Trophoblast cell (in vitro differentiated cells and primary cell): ENCODE measurements at regions not wholly inside any gene's neighbourhood (a gene's known extent, or its start where the extent isn't known, plus 50 kb on each side); places are given as distances from the start of the nearest gene placed in this dataset.

Experiments used
- DNase-seq, 2 donors: peaks; one replicate each; pipeline ENCODE4 v3.0.0-alpha.2; 2016
- H2AFZ ChIP-seq: 2 replicates; pipeline ENCODE4 v1.6.1; 2013; ENCODE audit warnings: low read length, moderate library complexity, mild to moderate bottlenecking; ENCODE audit not compliant: insufficient read depth, poor library complexity
- H2AK5ac ChIP-seq: 2 replicates; pipeline ENCODE4 v1.6.1; 2013; ENCODE audit warnings: mild to moderate bottlenecking, low read length
- H2BK120ac ChIP-seq: 2 replicates; pipeline ENCODE4 v1.6.1; 2013; ENCODE audit warnings: low read length, mild to moderate bottlenecking, moderate library complexity; ENCODE audit not compliant: insufficient read depth, poor library complexity
- H2BK12ac ChIP-seq: 2 replicates; pipeline ENCODE4 v1.6.1; 2013; ENCODE audit warnings: mild to moderate bottlenecking, low read length, moderate library complexity
- H2BK5ac ChIP-seq: 2 replicates; pipeline ENCODE4 v1.6.1; 2013; ENCODE audit warnings: low read length, low read depth, moderate library complexity, mild to moderate bottlenecking; ENCODE audit not compliant: poor library complexity
- H3K14ac ChIP-seq: 2 replicates; pipeline ENCODE4 v1.6.1; 2013; ENCODE audit warnings: mild to moderate bottlenecking, low read length
- H3K18ac ChIP-seq: 2 replicates; pipeline ENCODE4 v1.6.1; 2013; ENCODE audit warnings: mild to moderate bottlenecking, low read length
- H3K23ac ChIP-seq: 2 replicates; pipeline ENCODE4 v1.6.1; 2013; ENCODE audit warnings: low read length
- H3K27ac ChIP-seq: 2 replicates; pipeline ENCODE4 v1.5.1; 2013; ENCODE audit warnings: low read depth, mild to moderate bottlenecking, inconsistent platforms, low read length, moderate library complexity
- H3K27me3 ChIP-seq: 2 replicates; pipeline ENCODE4 v1.6.1; 2013; ENCODE audit warnings: inconsistent platforms, mild to moderate bottlenecking, low read length, moderate library complexity; ENCODE audit not compliant: insufficient read depth
- H3K36me3 ChIP-seq, 2 experiments: 1 replicate in 1 of 2; 2 replicates in 1 of 2; pipeline ENCODE4 v1.6.1; 2013; ENCODE audit warnings: low read length in 2 of 2, mild to moderate bottlenecking in 2 of 2, moderate library complexity in 1 of 2; ENCODE audit not compliant: insufficient read depth in 2 of 2, control insufficient read depth in 1 of 2
- H3K4ac ChIP-seq: 2 replicates; pipeline ENCODE4 v1.6.1; 2013; ENCODE audit warnings: low read depth, mild to moderate bottlenecking, low read length, moderate library complexity
- H3K4me1 ChIP-seq, 2 experiments: 1 replicate in 1 of 2; 2 replicates in 1 of 2; pipeline ENCODE4 v1.6.1; 2013; ENCODE audit warnings: low read length in 2 of 2, mild to moderate bottlenecking in 2 of 2, moderate library complexity in 1 of 2; ENCODE audit not compliant: insufficient read depth in 2 of 2, control insufficient read depth in 1 of 2
- H3K4me2 ChIP-seq: 2 replicates; pipeline ENCODE4 v1.6.1; 2013; ENCODE audit warnings: inconsistent platforms, mild to moderate bottlenecking, low read length, moderate library complexity
- H3K4me3 ChIP-seq: 2 replicates; pipeline ENCODE4 v1.5.1; 2013; ENCODE audit warnings: mild to moderate bottlenecking, low read depth, low read length, inconsistent platforms
- H3K79me1 ChIP-seq: one replicate; pipeline ENCODE4 v1.6.1; 2013; ENCODE audit warnings: low read length
- H3K79me2 ChIP-seq: 2 replicates; pipeline ENCODE4 v1.6.1; 2013; ENCODE audit warnings: low read length, mild to moderate bottlenecking; ENCODE audit not compliant: control insufficient read depth, insufficient read depth, poor library complexity
- H3K9ac ChIP-seq: 2 replicates; pipeline ENCODE4 v1.6.1; 2013; ENCODE audit warnings: mild to moderate bottlenecking, low read length
- H3K9me3 ChIP-seq: 2 replicates; pipeline ENCODE4 v1.6.1; 2013; ENCODE audit warnings: low read depth, mild to moderate bottlenecking, control low read depth, inconsistent platforms, low read length; ENCODE audit not compliant: insufficient read depth
- H4K12ac ChIP-seq: 2 replicates; pipeline ENCODE4 v1.6.1; 2013; ENCODE audit warnings: low read depth, mild to moderate bottlenecking, low read length, moderate library complexity
- H4K8ac ChIP-seq: 2 replicates; pipeline ENCODE4 v1.6.1; 2013; ENCODE audit warnings: low read depth, mild to moderate bottlenecking, low read length, moderate library complexity
- H4K91ac ChIP-seq: one replicate; pipeline ENCODE4 v1.6.1; 2013; ENCODE audit warnings: low read depth, mild to moderate bottlenecking, low read length, moderate library complexity
- WGBS: extraction: QIAGEN DNeasy Blood & Tissue Kit; methylation state at CpG from one replicate; pipeline ENCODE4 v1.1.7; 2013; ENCODE audit warnings: missing lambda C conversion rate; ENCODE audit not compliant: insufficient read length, insufficient coverage; ENCODE audit errors: extremely low coverage; 5-methylcytosine and 5-hydroxymethylcytosine counted together

DNA sequence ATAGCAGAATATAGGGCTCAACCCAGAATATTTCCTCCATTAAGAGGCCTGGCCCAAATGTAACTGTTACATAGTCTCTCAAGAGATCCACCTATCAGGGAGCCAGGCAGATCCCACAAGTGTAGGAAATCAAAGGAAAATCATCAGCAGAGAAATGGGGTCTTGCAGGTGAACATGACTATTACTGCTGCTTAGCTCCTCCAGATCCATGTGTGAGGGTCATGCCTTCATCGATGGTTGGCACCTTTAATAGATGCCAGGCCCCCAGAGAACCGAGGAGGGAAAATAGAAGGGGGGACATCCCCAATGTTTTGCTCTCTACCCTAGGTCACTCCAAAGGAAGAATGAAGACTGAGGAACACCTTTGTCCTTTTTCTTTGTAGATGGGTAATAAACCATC lies 1029.9 kb upstream of the CADM2 start:
- no peak overlapping the region for H4K12ac ChIP-seq
- H3K79me1 ChIP-seq, result no peaks in the 10 kb centered on the region
- H3K23ac ChIP-seq, result no peak overlapping the region
- H4K91ac ChIP-seq, result no peak overlapping the region
- H2BK12ac ChIP-seq, result no peak overlapping the region
- no peak overlapping the region for H4K8ac ChIP-seq
- DNase-seq, result no peak
- H3K27me3 ChIP-seq, result no peaks in the 10 kb centered on the region
- H3K14ac ChIP-seq, result no peak overlapping the region
- no peak overlapping the region for H2AK5ac ChIP-seq
- H3K79me2 ChIP-seq, result no peaks in the 10 kb centered on the region
- H2AFZ ChIP-seq, result no peak overlapping the region
- no peak overlapping the region for H3K27ac ChIP-seq
- no peak overlapping the region for H3K18ac ChIP-seq
- no peaks in the 10 kb centered on the region for H3K36me3 ChIP-seq
- no peak overlapping the region for H2BK120ac ChIP-seq
- H3K4me1 ChIP-seq, result no peaks in the 10 kb centered on the region
- no peak overlapping the region for H2BK5ac ChIP-seq
- WGBS, result no CpG with 5 or more reads among the region's 2 CpGs
- no peak overlapping the region for H3K4me3 ChIP-seq
- no peak overlapping the region for H3K4ac ChIP-seq
- no peak overlapping the region for H3K4me2 ChIP-seq
- peaks cover 4% of the 10 kb centered on the region for H3K9me3 ChIP-seq
- H3K9ac ChIP-seq, result no peak overlapping the region

DNA sequence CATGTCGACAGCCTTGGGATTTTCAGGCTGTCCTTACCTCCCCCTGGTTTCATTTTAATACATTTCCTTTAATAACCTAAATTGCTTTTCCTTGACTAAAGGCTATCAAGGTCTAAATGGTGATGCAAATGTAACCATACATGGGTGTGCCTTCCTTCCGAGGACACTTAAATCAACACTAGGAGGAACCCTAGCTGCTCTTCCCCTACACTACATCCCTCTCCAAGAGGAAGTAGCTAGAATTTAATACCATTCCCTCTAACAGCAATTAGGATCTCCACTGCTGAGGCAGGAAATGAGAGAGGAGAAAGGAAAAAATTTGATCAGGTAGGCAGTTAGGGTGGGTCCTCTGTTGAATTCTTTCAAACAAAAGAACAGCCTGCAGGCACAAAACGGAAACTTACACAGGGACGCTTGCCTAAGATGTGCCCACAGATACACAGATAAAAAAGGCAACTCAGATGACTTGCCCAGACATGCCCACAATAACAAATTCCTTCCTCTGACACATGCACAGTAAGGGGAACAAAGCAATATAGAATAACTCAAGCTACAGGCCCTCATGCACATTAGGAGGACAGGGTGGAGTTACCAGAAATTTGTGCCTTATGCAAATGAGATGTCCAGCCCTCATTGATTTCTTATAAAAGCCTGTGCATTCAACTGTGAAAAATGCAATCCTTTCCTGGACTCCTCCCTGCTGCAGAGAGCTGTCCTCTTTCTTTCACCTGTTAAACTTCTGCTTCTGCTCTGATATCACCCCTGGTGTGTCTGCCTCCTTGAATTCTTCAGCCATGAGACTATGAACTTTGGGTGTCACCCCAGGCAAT lies 1024.4 kb upstream of the CADM2 start:
- no CpG with 5 or more reads among the region's 4 CpGs for WGBS
- no peak overlapping the region for H2BK120ac ChIP-seq
- H3K79me1 ChIP-seq, result peaks cover 3% of the 10 kb centered on the region

GRCh38 chr3:83938491-83938890 lies 1020.3 kb upstream of the CADM2 start:
- Histone ChIP-seq H3K23ac (no peak overlapping the region), H2AK5ac (no peak overlapping the region), H3K36me3 (no peaks in the 10 kb centered on the region), H3K4me1 (peaks cover 4 to 8% of the 10 kb centered on the region in 2 experiments), H3K18ac (no peak overlapping the region), H2BK12ac (no peak overlapping the region), H3K4ac (no peak overlapping the region), H2BK120ac (no peak overlapping the region), H3K27me3 (no peaks in the 10 kb centered on the region), H3K4me2 (no peak overlapping the region), H2BK5ac (no peak overlapping the region), H3K79me1 (peaks cover 3% of the 10 kb centered on the region), H3K9ac (no peak overlapping the region), H4K8ac (no peak overlapping the region), H3K4me3 (no peak overlapping the region), H3K79me2 (no peaks in the 10 kb centered on the region), H3K9me3 (no peaks in the 10 kb centered on the region), H3K27ac (no peak overlapping the region), H4K12ac (no peak overlapping the region), H3K14ac (no peak overlapping the region), H4K91ac (no peak overlapping the region), H2AFZ (no peak overlapping the region)
- DNase-seq, result no peak
- no CpG with 5 or more reads among the region's 2 CpGs for WGBS

More for the DNA sequence above, 1024.4 kb upstream of the CADM2 start:
- H3K4me2 ChIP-seq, result no peak overlapping the region
- no peak overlapping the region for H2BK12ac ChIP-seq
- H2AFZ ChIP-seq, result no peak overlapping the region
- H3K27me3 ChIP-seq, result no peaks in the 10 kb centered on the region
- no peak overlapping the region for H4K91ac ChIP-seq
- H3K9me3 ChIP-seq, result peaks cover 3% of the 10 kb centered on the region
- no peak overlapping the region for H2AK5ac ChIP-seq
- no peak overlapping the region for H4K8ac ChIP-seq
- H3K23ac ChIP-seq, result no peak overlapping the region
- no peaks in the 10 kb centered on the region for H3K36me3 ChIP-seq
- peak overlapping the region; percentile 56 for H3K27ac ChIP-seq
- H4K12ac ChIP-seq, result no peak overlapping the region
- no peak overlapping the region for H3K14ac ChIP-seq
- no peak overlapping the region for H3K4ac ChIP-seq
- no peaks in the 10 kb centered on the region for H3K79me2 ChIP-seq
- H3K9ac ChIP-seq, result no peak overlapping the region
- peak in 1 of 2 donors; percentile 4 for DNase-seq
- H3K4me1 ChIP-seq, result peaks cover 4 to 8% of the 10 kb centered on the region in 2 experiments
- no peak overlapping the region for H3K4me3 ChIP-seq
- peak overlapping the region; percentile 4 for H2BK5ac ChIP-seq
- H3K18ac ChIP-seq, result no peak overlapping the region

GRCh38 chr3:83941990-83942745 lies 1016.6 kb upstream of the CADM2 start:
- no peaks in the 10 kb centered on the region for H3K79me2 ChIP-seq
- H3K9me3 ChIP-seq, result no peaks in the 10 kb centered on the region
- H2BK120ac ChIP-seq, result no peak overlapping the region
- H2AK5ac ChIP-seq, result no peak overlapping the region
- H3K18ac ChIP-seq, result no peak overlapping the region
- H4K12ac ChIP-seq, result no peak overlapping the region
- H3K27me3 ChIP-seq, result no peaks in the 10 kb centered on the region
- no peak overlapping the region for H4K91ac ChIP-seq
- H3K4ac ChIP-seq, result no peak overlapping the region
- no CpG with 5 or more reads among the region's 11 CpGs for WGBS
- no peaks in the 10 kb centered on the region for H3K36me3 ChIP-seq
- H2BK12ac ChIP-seq, result no peak overlapping the region
- H3K4me1 ChIP-seq, result no peaks in the 10 kb centered on the region
- H2AFZ ChIP-seq, result no peak overlapping the region
- H3K9ac ChIP-seq, result no peak overlapping the region
- no peak overlapping the region for H4K8ac ChIP-seq
- no peak overlapping the region for H3K14ac ChIP-seq
- H3K4me3 ChIP-seq, result no peak overlapping the region
- no peaks in the 10 kb centered on the region for H3K79me1 ChIP-seq
- H3K4me2 ChIP-seq, result no peak overlapping the region
- no peak overlapping the region for H3K27ac ChIP-seq
- H2BK5ac ChIP-seq, result no peak overlapping the region
- no peak overlapping the region for H3K23ac ChIP-seq
- DNase-seq, result no peak
